Right lobe of liver (tissue), 6 donors: ENCODE measurements at regions not wholly inside any gene's neighbourhood (a gene's known extent, or its start where the extent isn't known, plus 50 kb on each side); places are given as distances from the start of the nearest gene placed in this dataset.

Experiments
- ATAC-seq, 4 donors: fragments of 200-7000 bp; cut with Tn5 transposase; one replicate each; pipeline ENCODE4 v1.9.1; 2020; ENCODE audit warnings: mild to moderate bottlenecking in 4 of 4, moderate library complexity in 4 of 4
- DNase-seq, 3 donors: peaks; one replicate each; pipeline ENCODE4 v3.0.0-alpha.2; 2020
- H3K27ac ChIP-seq, 3 donors: fragments of 200-600 bp; one replicate each; pipeline ENCODE4 v1.8.0; 2022
- H3K27me3 ChIP-seq, 2 donors: fragments of 200-600 bp; one replicate each; pipeline ENCODE4 v1.8.0; 2022
- H3K36me3 ChIP-seq, 4 donors: fragments of 200-600 bp; sonication (generic) in 1 of 4; one replicate each; pipeline versions ENCODE4 v1.5.1 to v1.8.0; 2017 to 2022; ENCODE audit warnings: control low read depth in 1 of 4
- H3K4me1 ChIP-seq, 4 donors: fragments of 200-600 bp; sonication (generic) in 1 of 4; one replicate each; pipeline versions ENCODE4 v1.5.1 to v1.8.0; 2017 to 2022; ENCODE audit warnings: control low read depth in 1 of 4
- H3K4me3 ChIP-seq, 3 donors: fragments of 200-600 bp; one replicate each; pipeline ENCODE4 v1.8.0; 2022
- H3K9me3 ChIP-seq, 4 donors: fragments of 200-600 bp; sonication (generic) in 1 of 4; one replicate each; pipeline versions ENCODE4 v1.5.1 to v1.8.0; 2017 to 2022; ENCODE audit warnings: control low read depth in 1 of 4
- CTCF ChIP-seq, 4 donors: fragments of 200-600 bp in 3 of 4; fragments of 450-650 bp in 1 of 4; IDR thresholded peaks; one replicate each; pipeline versions ENCODE4 v1.5.1 to v1.8.0; 2016 to 2022; ENCODE audit warnings: antibody characterized with exemption in 4 of 4, mild to moderate bottlenecking in 2 of 4
- POLR2A ChIP-seq: fragments of 450-650 bp; IDR thresholded peaks from one replicate; pipeline ENCODE4 v1.6.1; 2017; ENCODE audit warnings: antibody characterized with exemption, mild to moderate bottlenecking
- WGBS: methylation state at CpG from one replicate; pipeline ENCODE4 v1.1.6; 2018; ENCODE audit warnings: low coverage, low lambda C conversion rate; ENCODE audit not compliant: insufficient coverage; ENCODE audit errors: missing lambda C conversion rate; 5-methylcytosine and 5-hydroxymethylcytosine counted together
- intact Hi-C, 2 donors: fragments of 100-400 bp; cut with DNase I; formaldehyde crosslinking; loops; one replicate each; pipeline versions ENCODE4 v1.11.2 to v1.14.1; 2022
- donor health status: DM: no; HTN: yes; CAD: no.
- donor health status: DM: no; HTN: no; CAD: no.
- donor health status: DM: no; HTN: no; CAD: no.
- donor health status: DM: no; HTN: yes; CAD: no.
- donor health status: DM: no; HTN: yes; CAD: no.

- H3K4me3 ChIP-seq, result no peak overlapping the region
- no peaks in the 10 kb centered on the region for H3K27me3 ChIP-seq
- no peak for TF ChIP-seq POLR2A
- TF ChIP-seq CTCF (IDR thresholded peaks at IDR 0.05), result no peak
- H3K4me1 ChIP-seq, result peaks cover 0 to 16% (median 0%) of the 10 kb centered on the region in 4 donors
- no peaks in the 10 kb centered on the region for H3K36me3 ChIP-seq
- ATAC-seq, result no peak
- no peak overlapping the region for H3K27ac ChIP-seq
- H3K9me3 ChIP-seq, result no peaks in the 10 kb centered on the region
- DNase-seq, result no peak
- intact Hi-C loops, result no loop called here
- WGBS, result 72% methylated on average over 2 of the region's 2 CpGs
These were observed 301.6 kb upstream of the GULP1 start for GRCh38 chr2:187989925-187990623.

GRCh38 chr2:187991389-187991788 lies 300.3 kb upstream of the GULP1 start:
- Histone ChIP-seq H3K4me3 (no peak overlapping the region), H3K9me3 (no peaks in the 10 kb centered on the region), H3K4me1 (peaks cover 0 to 3% (median 0%) of the 10 kb centered on the region in 4 donors), H3K27me3 (no peaks in the 10 kb centered on the region), H3K36me3 (no peaks in the 10 kb centered on the region), H3K27ac (no peak overlapping the region)
- TF ChIP-seq POLR2A, result no peak
- TF ChIP-seq CTCF (IDR thresholded peaks at IDR 0.05), result no peak
- intact Hi-C loops, result no loop called here
- 85% methylated on average over 1 of the region's 1 CpG for WGBS
- ATAC-seq, result no peak
- no peak for DNase-seq

- H3K4me1 ChIP-seq, result no peaks in the 10 kb centered on the region
- no peaks in the 10 kb centered on the region for H3K27me3 ChIP-seq
- no peaks in the 10 kb centered on the region for H3K9me3 ChIP-seq
- intact Hi-C loops, result no loop called here
- H3K27ac ChIP-seq, result no peak overlapping the region
- peak in 1 of 4 donors; percentile 26 for ATAC-seq
- DNase-seq, result peak in 1 of 3 donors; percentile 51
- H3K36me3 ChIP-seq, result no peaks in the 10 kb centered on the region
- no peak overlapping the region for H3K4me3 ChIP-seq
- TF ChIP-seq CTCF (IDR thresholded peaks at IDR 0.05), result no peak
- TF ChIP-seq POLR2A, result no peak
- WGBS, result 43% methylated on average over 2 of the region's 5 CpGs
These were observed 297.0 kb upstream of the GULP1 start for GRCh38 chr2:187994464-187995331.

- no peak for TF ChIP-seq POLR2A
- TF ChIP-seq CTCF (IDR thresholded peaks at IDR 0.05), result no peak
- H3K4me1 ChIP-seq, result no peaks in the 10 kb centered on the region
- WGBS, result 80% methylated on average over 1 of the region's 6 CpGs
These were observed 296.1 kb upstream of the GULP1 start for GRCh38 chr2:187995556-187995955.

More at GRCh38 chr2:187995556-187995955, 296.1 kb upstream of the GULP1 start:
- no peak overlapping the region for H3K27ac ChIP-seq
- no peak for ATAC-seq
- no peaks in the 10 kb centered on the region for H3K36me3 ChIP-seq
- intact Hi-C loops, result no loop called here
- H3K4me3 ChIP-seq, result no peak overlapping the region
- H3K27me3 ChIP-seq, result no peaks in the 10 kb centered on the region
- no peaks in the 10 kb centered on the region for H3K9me3 ChIP-seq
- no peak for DNase-seq
